ENCODE measurements at regions not wholly inside any gene's neighbourhood (a gene's known extent, or its start where the extent isn't known, plus 50 kb on each side); places are given as distances from the start of the nearest gene placed in this dataset.
"Not testable (repeated sequence)": the region's sequence is repeated elsewhere in the genome, so short reads cannot be mapped to it uniquely, and the experiment has no call there.

- Mint-ChIP-seq H3K4me1 (no peaks in the 10 kb centered on the region), H3K9me3 (peaks cover 0 to 9% of the 10 kb centered on the region in 2 donors), H3K27ac (no peak overlapping the region), H3K27me3 (peaks cover 15% of the 10 kb centered on the region), H3K4me3 (no peak overlapping the region)
- DNase-seq (no peak), ATAC-seq (no peak)
Observed at GRCh38 chr5:116779846-116780245, 205.2 kb upstream of the SEMA6A start.

- Mint-ChIP-seq H3K27me3 (peaks cover 15% of the 10 kb centered on the region), H3K27ac (no peak overlapping the region), H3K9me3 (peaks cover 0 to 8% of the 10 kb centered on the region in 2 donors), H3K4me3 (no peak overlapping the region), H3K4me1 (no peaks in the 10 kb centered on the region)
- DNase-seq = no peak
- ATAC-seq = no peak
Observed at GRCh38 chr5:116778651-116779280, 204.1 kb upstream of the SEMA6A start.

- H3K4me1 Mint-ChIP-seq = no peaks in the 10 kb centered on the region
- DNase-seq (no peak), ATAC-seq (no peak)
- H3K9me3 Mint-ChIP-seq = peaks cover 0 to under 1% of the 10 kb centered on the region in 2 donors
- H3K27me3 Mint-ChIP-seq = peaks cover 15% of the 10 kb centered on the region
- no peak overlapping the region for H3K27ac Mint-ChIP-seq
- H3K4me3 Mint-ChIP-seq = peak overlapping the region in 1 of 2 donors; percentile 26
Observed at GRCh38 chr5:116778032-116778431, 203.4 kb upstream of the SEMA6A start.

- Mint-ChIP-seq H3K27me3 (peaks cover 15% of the 10 kb centered on the region), H3K4me1 (no peaks in the 10 kb centered on the region), H3K4me3 (no peak overlapping the region), H3K27ac (no peak overlapping the region), H3K9me3 (no peaks in the 10 kb centered on the region)
- DNase-seq = no peak
- no peak for ATAC-seq
Observed at GRCh38 chr5:116773926-116774325, 199.3 kb upstream of the SEMA6A start.

GRCh38 chr5:116772806-116773205, 198.2 kb upstream of the SEMA6A start:
- no peaks in the 10 kb centered on the region for H3K9me3 Mint-ChIP-seq
- DNase-seq = no peak
- ATAC-seq = no peak
- H3K4me3 Mint-ChIP-seq = no peak overlapping the region
- H3K27me3 Mint-ChIP-seq = peaks cover 15% of the 10 kb centered on the region
- no peaks in the 10 kb centered on the region for H3K4me1 Mint-ChIP-seq
- H3K27ac Mint-ChIP-seq = no peak overlapping the region

GRCh38 chr5:116772152-116772501, 197.5 kb upstream of the SEMA6A start:
- no peak overlapping the region for H3K4me3 Mint-ChIP-seq
- no peaks in the 10 kb centered on the region for H3K9me3 Mint-ChIP-seq
- DNase-seq = no peak
- no peaks in the 10 kb centered on the region for H3K4me1 Mint-ChIP-seq
- peaks cover 13% of the 10 kb centered on the region for H3K27me3 Mint-ChIP-seq
- H3K27ac Mint-ChIP-seq = no peak overlapping the region
- no peak for ATAC-seq

GRCh38 chr5:116771466-116772151, 197.0 kb upstream of the SEMA6A start:
- Mint-ChIP-seq H3K9me3 (no peaks in the 10 kb centered on the region), H3K4me3 (no peak overlapping the region), H3K27ac (no peak overlapping the region), H3K27me3 (peaks cover 8% of the 10 kb centered on the region), H3K4me1 (no peaks in the 10 kb centered on the region)
- ATAC-seq = no peak
- no peak for DNase-seq

- not testable (repeated sequence) for H3K9me3 Mint-ChIP-seq, H3K4me1 Mint-ChIP-seq, DNase-seq, H3K27me3 Mint-ChIP-seq, H3K4me3 Mint-ChIP-seq, H3K27ac Mint-ChIP-seq, ATAC-seq
Observed at GRCh38 chr5:116769953-116770352, 195.3 kb upstream of the SEMA6A start.

- no peaks in the 10 kb centered on the region for H3K27me3 Mint-ChIP-seq
- DNase-seq = no peak
- no peaks in the 10 kb centered on the region for H3K4me1 Mint-ChIP-seq
- no peak overlapping the region for H3K4me3 Mint-ChIP-seq
- H3K27ac Mint-ChIP-seq = no peak overlapping the region
- no peaks in the 10 kb centered on the region for H3K9me3 Mint-ChIP-seq
- no peak for ATAC-seq
Observed at GRCh38 chr5:116769470-116769869, 194.8 kb upstream of the SEMA6A start.

- no peak for DNase-seq
- Mint-ChIP-seq H3K9me3 (no peaks in the 10 kb centered on the region), H3K4me1 (no peaks in the 10 kb centered on the region), H3K27ac (no peak overlapping the region), H3K27me3 (peaks cover 6% of the 10 kb centered on the region), H3K4me3 (no peak overlapping the region)
- ATAC-seq = peak; percentile 56
Observed at GRCh38 chr5:116766470-116766947, 191.9 kb upstream of the SEMA6A start.

- Mint-ChIP-seq H3K4me3 (no peak overlapping the region), H3K9me3 (no peaks in the 10 kb centered on the region), H3K27ac (no peak overlapping the region), H3K4me1 (no peaks in the 10 kb centered on the region), H3K27me3 (peaks cover 6% of the 10 kb centered on the region)
- DNase-seq (no peak), ATAC-seq (no peak)
Observed at GRCh38 chr5:116765441-116765840, 190.8 kb upstream of the SEMA6A start.

- ATAC-seq (no peak), DNase-seq (no peak)
- no peak overlapping the region for H3K4me3 Mint-ChIP-seq
- no peaks in the 10 kb centered on the region for H3K9me3 Mint-ChIP-seq
- H3K27ac Mint-ChIP-seq = no peak overlapping the region
- peaks cover 6% of the 10 kb centered on the region for H3K27me3 Mint-ChIP-seq
- no peaks in the 10 kb centered on the region for H3K4me1 Mint-ChIP-seq
Observed at GRCh38 chr5:116764941-116765340, 190.3 kb upstream of the SEMA6A start.

GRCh38 chr5:116763987-116764866, 189.6 kb upstream of the SEMA6A start:
- no peak for ATAC-seq

GRCh38 chr5:116759860-116760640, 185.4 kb upstream of the SEMA6A start:
- H3K4me1 Mint-ChIP-seq = no peaks in the 10 kb centered on the region
- no peak for DNase-seq
- peaks cover 21% of the 10 kb centered on the region for H3K27me3 Mint-ChIP-seq
- H3K27ac Mint-ChIP-seq = no peak overlapping the region
- H3K4me3 Mint-ChIP-seq = no peak overlapping the region
- H3K9me3 Mint-ChIP-seq = no peaks in the 10 kb centered on the region
- ATAC-seq = no peak

More at GRCh38 chr5:116763987-116764866, 189.6 kb upstream of the SEMA6A start:
- DNase-seq = no peak
- Mint-ChIP-seq H3K4me1 (no peaks in the 10 kb centered on the region), H3K4me3 (no peak overlapping the region), H3K27me3 (peaks cover 6% of the 10 kb centered on the region), H3K27ac (no peak overlapping the region), H3K9me3 (no peaks in the 10 kb centered on the region)

GRCh38 chr5:116757326-116757725, 182.7 kb upstream of the SEMA6A start:
- H3K4me1 Mint-ChIP-seq = no peaks in the 10 kb centered on the region
- ATAC-seq (no peak), DNase-seq (no peak)
- H3K9me3 Mint-ChIP-seq = no peaks in the 10 kb centered on the region
- peaks cover 18% of the 10 kb centered on the region for H3K27me3 Mint-ChIP-seq
- H3K27ac Mint-ChIP-seq = no peak overlapping the region
- no peak overlapping the region for H3K4me3 Mint-ChIP-seq

Measured in stimulated activated naive CD8-positive, alpha-beta T cell treated with anti-CD3 and anti-CD28 coated beads, Interleukin-15, amount 100 ng/mL, for 72 hours (primary cell).